ENCODE measurements at regions not wholly inside any gene's neighbourhood (a gene's known extent, or its start where the extent isn't known, plus 50 kb on each side); places are given as distances from the start of the nearest gene placed in this dataset.

DNA sequence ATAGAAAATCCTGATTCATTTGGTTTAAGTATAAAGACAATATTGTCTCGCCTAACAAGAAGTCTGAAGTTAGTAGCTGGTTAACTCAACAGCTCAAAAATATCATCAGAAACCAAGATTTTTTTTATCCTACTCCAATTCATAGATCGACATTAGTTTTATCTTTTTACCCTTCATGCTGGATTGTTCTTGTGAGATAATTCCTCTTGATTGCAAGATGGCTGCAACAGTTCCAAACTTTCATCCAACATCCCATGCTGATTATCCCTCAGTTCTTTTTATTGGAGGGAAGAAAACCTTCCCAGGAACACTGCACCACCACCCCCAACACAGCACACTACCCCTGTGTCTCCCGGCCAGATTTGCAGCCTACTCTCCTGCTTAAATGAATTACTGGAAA is 370.2 kb upstream of the RAB6C start:
- FAIRE-seq (no peak), DNase-seq (ENCODE audit: low spot score) (no peak)
- POLR2A ChIA-PET, result no interaction called here

More for the DNA sequence above, 370.2 kb upstream of the RAB6C start:
- H3K36me3 ChIP-seq (replicated peaks in 1 of 2; ENCODE audit: control insufficient read depth in 1 of 2, insufficient read depth in 2 of 2, low read length in 2 of 2), result no peaks in the 10 kb centered on the region
- no peak overlapping the region for H3K27ac ChIP-seq (ENCODE audit: extremely low read length, insufficient read depth, low read length)
- H3K4me1 ChIP-seq (ENCODE audit: insufficient read depth, low read length), result no peaks in the 10 kb centered on the region
- H3K9me3 ChIP-seq (ENCODE audit: low read length), result no peaks in the 10 kb centered on the region
- H3K27me3 ChIP-seq (ENCODE audit: control insufficient read depth in 1 of 2, insufficient read depth in 2 of 2, low read length in 2 of 2), result peaks cover 0 to 10% of the 10 kb centered on the region in 2 experiments; a peak in 2 of 5 replicates
- intact Hi-C loops (cut with micrococcal nuclease; ENCODE audit: unreplicated experiment) (no loop called here), in situ Hi-C loops (cut with HindIII; ENCODE audit: extremely low pct_ligation_motif_present, low pct_unique_long_range_greater_than_20kb) (no loop called here)
- no peak for ATAC-seq
- CTCF ChIA-PET (ENCODE audit: low intra/inter-chr PET ratio, low total read pairs), result no interaction called here
- 6% methylated on average over 3 of the region's 3 CpGs for WGBS (ENCODE audit: low lambda C conversion rate)
- TF ChIP-seq TERF1 (CRISPR knock-in tag; IDR thresholded peaks at IDR 0.05), result no peak
- no peak for TF ChIP-seq ZHX2 (IDR thresholded peaks at IDR 0.05; ENCODE audit: low read depth)
- no peak for TF ChIP-seq ZHX2 (CRISPR knock-in tag; IDR thresholded peaks at IDR 0.05; ENCODE audit: borderline replicate concordance)
- TF ChIP-seq ZNF766 (CRISPR knock-in tag; IDR thresholded peaks at IDR 0.05; ENCODE audit: borderline replicate concordance), result no peak
- TF ChIP-seq ZNF251 (CRISPR knock-in tag; IDR thresholded peaks at IDR 0.05), result no peak
- no peak for TF ChIP-seq ZKSCAN1 (IDR thresholded peaks at IDR 0.05; ENCODE audit: low read length)
- no peak for TF ChIP-seq HNRNPLL (IDR thresholded peaks at IDR 0.05; ENCODE audit: low read depth, low read length, poor library complexity, severe bottlenecking)
- no peak for TF ChIP-seq SKI (IDR thresholded peaks at IDR 0.05; ENCODE audit: partially characterized antibody)
- no peak for TF ChIP-seq ZNF501 (CRISPR knock-in tag; IDR thresholded peaks at IDR 0.05)
- TF ChIP-seq TFAP4 (IDR thresholded peaks at IDR 0.05; ENCODE audit: borderline replicate concordance, low read depth), result no peak
- no peak for TF ChIP-seq ZNF12 (CRISPR knock-in tag; IDR thresholded peaks at IDR 0.05)
- no peak for TF ChIP-seq KAT2B (IDR thresholded peaks at IDR 0.05; ENCODE audit: borderline replicate concordance, low read depth, low read length)
- no peak for TF ChIP-seq NR3C1 (CRISPR knock-in tag; IDR thresholded peaks at IDR 0.05)
- no peaks in the 10 kb centered on the region for H4K20me1 ChIP-seq (ENCODE audit: insufficient read depth, low read length)
- no peak overlapping the region for H3K4me3 ChIP-seq (replicated peaks in 1 of 3; ENCODE audit: insufficient read depth in 1 of 3, low read depth in 2 of 3, low read length in 3 of 3)
- H3K9ac ChIP-seq (ENCODE audit: insufficient read depth, low read depth, low read length), result no peak overlapping the region
- H3K79me2 ChIP-seq (ENCODE audit: insufficient read depth, low read length), result no peaks in the 10 kb centered on the region
- H2AFZ ChIP-seq (ENCODE audit: low read length), result no peak overlapping the region
- no TSS peak for BruUV-seq (replicated peaks)
- H3K4me2 ChIP-seq (ENCODE audit: low read depth, low read length), result no peak overlapping the region
